ENCODE measurements at regions not wholly inside any gene's neighbourhood (a gene's known extent, or its start where the extent isn't known, plus 50 kb on each side); places are given as distances from the start of the nearest gene placed in this dataset.

- no peak overlapping the region for H3K27ac Mint-ChIP-seq
- no peaks in the 10 kb centered on the region for H3K36me3 Mint-ChIP-seq
- peaks cover 25% of the 10 kb centered on the region for H3K4me1 Mint-ChIP-seq
- no peak overlapping the region for H3K4me3 Mint-ChIP-seq
- no peaks in the 10 kb centered on the region for H3K9me3 Mint-ChIP-seq
- ATAC-seq = no peak
- no peaks in the 10 kb centered on the region for H3K27me3 Mint-ChIP-seq
These were observed 122.0 kb upstream of the ANK3 start for GRCh38 chr10:60511477-60512229.

- Mint-ChIP-seq H3K27me3 (no peaks in the 10 kb centered on the region), H3K27ac (no peak overlapping the region), H3K4me1 (peaks cover 9% of the 10 kb centered on the region), H3K9me3 (no peaks in the 10 kb centered on the region), H3K4me3 (no peak overlapping the region), H3K36me3 (no peaks in the 10 kb centered on the region)
- no peak for ATAC-seq
These were observed 119.2 kb upstream of the ANK3 start for GRCh38 chr10:60508831-60509230.

GRCh38 chr10:60508037-60508436, 118.4 kb upstream of the ANK3 start:
- no peaks in the 10 kb centered on the region for H3K9me3 Mint-ChIP-seq
- no peaks in the 10 kb centered on the region for H3K27me3 Mint-ChIP-seq
- no peak overlapping the region for H3K4me3 Mint-ChIP-seq
- no peaks in the 10 kb centered on the region for H3K36me3 Mint-ChIP-seq
- H3K27ac Mint-ChIP-seq = no peak overlapping the region
- peaks cover 1% of the 10 kb centered on the region for H3K4me1 Mint-ChIP-seq
- ATAC-seq = no peak

GRCh38 chr10:60502621-60503020, 112.9 kb upstream of the ANK3 start:
- H3K4me3 Mint-ChIP-seq = no peak overlapping the region
- no peaks in the 10 kb centered on the region for H3K27me3 Mint-ChIP-seq
- H3K27ac Mint-ChIP-seq = no peak overlapping the region
- peaks cover 7% of the 10 kb centered on the region for H3K4me1 Mint-ChIP-seq
- H3K9me3 Mint-ChIP-seq = no peaks in the 10 kb centered on the region
- H3K36me3 Mint-ChIP-seq = peaks cover 5% of the 10 kb centered on the region
- ATAC-seq = no peak

GRCh38 chr10:60498985-60499384, 109.3 kb upstream of the ANK3 start:
- H3K9me3 Mint-ChIP-seq = no peaks in the 10 kb centered on the region
- peaks cover 5% of the 10 kb centered on the region for H3K36me3 Mint-ChIP-seq
- H3K4me3 Mint-ChIP-seq = no peak overlapping the region
- ATAC-seq = no peak
- no peak overlapping the region for H3K27ac Mint-ChIP-seq
- H3K4me1 Mint-ChIP-seq = peaks cover 7% of the 10 kb centered on the region
- H3K27me3 Mint-ChIP-seq = no peaks in the 10 kb centered on the region

GRCh38 chr10:60497364-60497763, 107.7 kb upstream of the ANK3 start:
- Mint-ChIP-seq H3K27me3 (no peaks in the 10 kb centered on the region), H3K27ac (no peak overlapping the region), H3K9me3 (no peaks in the 10 kb centered on the region), H3K4me1 (peaks cover under 1% of the 10 kb centered on the region), H3K4me3 (no peak overlapping the region), H3K36me3 (peaks cover 5% of the 10 kb centered on the region)
- no peak for ATAC-seq

GRCh38 chr10:60496181-60496580, 106.5 kb upstream of the ANK3 start:
- no peak overlapping the region for H3K4me3 Mint-ChIP-seq
- no peaks in the 10 kb centered on the region for H3K4me1 Mint-ChIP-seq
- peaks cover 5% of the 10 kb centered on the region for H3K36me3 Mint-ChIP-seq
- no peak for ATAC-seq
- no peaks in the 10 kb centered on the region for H3K9me3 Mint-ChIP-seq
- H3K27ac Mint-ChIP-seq = no peak overlapping the region
- H3K27me3 Mint-ChIP-seq = no peaks in the 10 kb centered on the region

- Mint-ChIP-seq H3K9me3 (no peaks in the 10 kb centered on the region), H3K27me3 (no peaks in the 10 kb centered on the region), H3K36me3 (no peaks in the 10 kb centered on the region), H3K4me1 (peaks cover 3% of the 10 kb centered on the region), H3K4me3 (no peak overlapping the region), H3K27ac (no peak overlapping the region)
- no peak for ATAC-seq
These were observed 105.8 kb upstream of the ANK3 start for GRCh38 chr10:60495338-60496055.

- Mint-ChIP-seq H3K4me3 (no peak overlapping the region), H3K4me1 (peaks cover 11% of the 10 kb centered on the region), H3K27me3 (no peaks in the 10 kb centered on the region), H3K27ac (no peak overlapping the region), H3K36me3 (no peaks in the 10 kb centered on the region), H3K9me3 (no peaks in the 10 kb centered on the region)
- no peak for ATAC-seq
These were observed 105.1 kb upstream of the ANK3 start for GRCh38 chr10:60494774-60495173.

GRCh38 chr10:60491162-60491561, 101.5 kb upstream of the ANK3 start:
- Mint-ChIP-seq H3K27me3 (no peaks in the 10 kb centered on the region), H3K4me3 (no peak overlapping the region), H3K36me3 (no peaks in the 10 kb centered on the region), H3K9me3 (no peaks in the 10 kb centered on the region), H3K4me1 (peaks cover 12% of the 10 kb centered on the region), H3K27ac (no peak overlapping the region)
- no peak for ATAC-seq

- no peaks in the 10 kb centered on the region for H3K36me3 Mint-ChIP-seq
- no peak overlapping the region for H3K4me3 Mint-ChIP-seq
- peaks cover 12% of the 10 kb centered on the region for H3K4me1 Mint-ChIP-seq
- no peak for ATAC-seq
- no peaks in the 10 kb centered on the region for H3K27me3 Mint-ChIP-seq
- no peaks in the 10 kb centered on the region for H3K9me3 Mint-ChIP-seq
- no peak overlapping the region for H3K27ac Mint-ChIP-seq
These were observed 100.3 kb upstream of the ANK3 start for GRCh38 chr10:60490013-60490412.

- Mint-ChIP-seq H3K36me3 (no peaks in the 10 kb centered on the region), H3K27ac (no peak overlapping the region), H3K9me3 (no peaks in the 10 kb centered on the region), H3K27me3 (no peaks in the 10 kb centered on the region), H3K4me3 (no peak overlapping the region), H3K4me1 (peaks cover 12% of the 10 kb centered on the region)
- ATAC-seq = no peak
These were observed 98.5 kb upstream of the ANK3 start for GRCh38 chr10:60488111-60488669.

- Mint-ChIP-seq H3K9me3 (no peaks in the 10 kb centered on the region), H3K4me1 (peaks cover 12% of the 10 kb centered on the region), H3K4me3 (no peak overlapping the region), H3K36me3 (no peaks in the 10 kb centered on the region), H3K27ac (no peak overlapping the region), H3K27me3 (no peaks in the 10 kb centered on the region)
- no peak for ATAC-seq
These were observed 97.9 kb upstream of the ANK3 start for GRCh38 chr10:60487543-60487942.

GRCh38 chr10:60485025-60485424, 95.3 kb upstream of the ANK3 start:
- no peaks in the 10 kb centered on the region for H3K9me3 Mint-ChIP-seq
- no peaks in the 10 kb centered on the region for H3K27me3 Mint-ChIP-seq
- H3K36me3 Mint-ChIP-seq = no peaks in the 10 kb centered on the region
- ATAC-seq = no peak
- peaks cover 13% of the 10 kb centered on the region for H3K4me1 Mint-ChIP-seq
- H3K4me3 Mint-ChIP-seq = no peak overlapping the region
- H3K27ac Mint-ChIP-seq = no peak overlapping the region

- Mint-ChIP-seq H3K27ac (no peak overlapping the region), H3K36me3 (no peaks in the 10 kb centered on the region), H3K4me3 (no peak overlapping the region), H3K27me3 (no peaks in the 10 kb centered on the region), H3K4me1 (peaks cover 13% of the 10 kb centered on the region), H3K9me3 (no peaks in the 10 kb centered on the region)
- no peak for ATAC-seq
These were observed 91.3 kb upstream of the ANK3 start for GRCh38 chr10:60480865-60481563.
